ENCODE measurements at regions not wholly inside any gene's neighbourhood (a gene's known extent, or its start where the extent isn't known, plus 50 kb on each side); places are given as distances from the start of the nearest gene placed in this dataset.

- RAD21 ChIA-PET (ENCODE audit: unreplicated experiment), result no interaction called here
- Histone ChIP-seq H3K4me1 (ENCODE audit: control insufficient read depth, insufficient read depth, low read length) (no peaks in the 10 kb centered on the region), H3K4me3 (no peak overlapping the region), H3K9me3 (replicated peaks; ENCODE audit: control insufficient read depth, insufficient read depth, low read length) (no peaks in the 10 kb centered on the region), H3K36me3 (ENCODE audit: control insufficient read depth in 2 of 2, insufficient read depth in 2 of 2, low read length in 1 of 2) (no peaks in the 10 kb centered on the region), H3K79me2 (ENCODE audit: control insufficient read depth, insufficient read depth, low read length) (no peaks in the 10 kb centered on the region), H3K4me2 (ENCODE audit: control insufficient read depth, insufficient read depth) (no peak overlapping the region), H2AFZ (ENCODE audit: control insufficient read depth, low read depth, low read length) (no peak overlapping the region), H4K20me1 (ENCODE audit: control insufficient read depth, insufficient read depth) (no peaks in the 10 kb centered on the region), H3K9ac (ENCODE audit: control insufficient read depth, insufficient read depth, low read length) (no peak overlapping the region), H3K27ac (ENCODE audit: control insufficient read depth, insufficient read depth) (no peak overlapping the region), H3K27me3 (replicated peaks in 1 of 2; ENCODE audit: control insufficient read depth in 2 of 2, insufficient read depth in 2 of 2, low read length in 1 of 2) (no peaks in the 10 kb centered on the region)
- in situ Hi-C loops (cut with MboI), result no loop called here
- POLR2A ChIA-PET, result no interaction called here
- CTCF ChIA-PET, result no interaction called here
- SMC1A ChIA-PET (ENCODE audit: uncharacterized antibody, unreplicated experiment), result no interaction called here
- ATAC-seq (no peak), DNase-seq (ENCODE audit: low read depth, low spot score) (no peak), FAIRE-seq (no peak)
- intact Hi-C loops (cut with micrococcal nuclease; ENCODE audit: unreplicated experiment), result no loop called here
- WGBS (ENCODE audit: insufficient coverage, insufficient replicate concordance, low lambda C conversion rate, missing lambda C conversion rate), result 0% methylated on average over 1 of the region's 1 CpG
- TF ChIP-seq ZNF24 (IDR thresholded peaks at IDR 0.05), result no peak
- TF ChIP-seq REST (IDR thresholded peaks at IDR 0.05; ENCODE audit: low read depth, low read length), result no peak
- no peak for TF ChIP-seq HDGF (IDR thresholded peaks at IDR 0.05)
- no peak for TF ChIP-seq BMI1 (IDR thresholded peaks at IDR 0.05; ENCODE audit: borderline replicate concordance)
- TF ChIP-seq ZZZ3 (IDR thresholded peaks at IDR 0.05; ENCODE audit: control insufficient read depth, insufficient read length, low read depth), result no peak
- BruUV-seq (replicated peaks), result no TSS peak
Measured at GRCh38 chr9:31243386-31243785, 1141.1 kb upstream of the ACO1 start.

GRCh38 chr9:31248156-31248555 lies 1136.3 kb upstream of the ACO1 start:
- no peak overlapping the region for H3K4me2 ChIP-seq (ENCODE audit: control insufficient read depth, insufficient read depth)
- no peaks in the 10 kb centered on the region for H3K27me3 ChIP-seq (replicated peaks in 1 of 2; ENCODE audit: control insufficient read depth in 2 of 2, insufficient read depth in 2 of 2, low read length in 1 of 2)
- H3K27ac ChIP-seq (ENCODE audit: control insufficient read depth, insufficient read depth), result no peak overlapping the region
- WGBS (ENCODE audit: insufficient coverage, insufficient replicate concordance, low lambda C conversion rate, missing lambda C conversion rate), result 26% methylated on average over 1 of the region's 1 CpG
- ChIA-PET SMC1A (ENCODE audit: uncharacterized antibody, unreplicated experiment) (no interaction called here), RAD21 (ENCODE audit: unreplicated experiment) (no interaction called here), POLR2A (no interaction called here), CTCF (no interaction called here)
- DNase-seq (ENCODE audit: low read depth, low spot score) (no peak), ATAC-seq (no peak), FAIRE-seq (no peak)
- in situ Hi-C loops (cut with MboI), result no loop called here
- no TSS peak for BruUV-seq (replicated peaks)
- no peaks in the 10 kb centered on the region for H3K36me3 ChIP-seq (ENCODE audit: control insufficient read depth in 2 of 2, insufficient read depth in 2 of 2, low read length in 1 of 2)
- no peaks in the 10 kb centered on the region for H3K9me3 ChIP-seq (replicated peaks; ENCODE audit: control insufficient read depth, insufficient read depth, low read length)
- no peak for TF ChIP-seq MEF2A (IDR thresholded peaks at IDR 0.05; ENCODE audit: insufficient read depth, low read depth, low read length)
- TF ChIP-seq MXI1 (IDR thresholded peaks at IDR 0.05; ENCODE audit: low read depth, low read length), result no peak
- no peak overlapping the region for H3K4me3 ChIP-seq
- no peaks in the 10 kb centered on the region for H3K4me1 ChIP-seq (ENCODE audit: control insufficient read depth, insufficient read depth, low read length)
- no peak overlapping the region for H3K9ac ChIP-seq (ENCODE audit: control insufficient read depth, insufficient read depth, low read length)
- H2AFZ ChIP-seq (ENCODE audit: control insufficient read depth, low read depth, low read length), result no peak overlapping the region
- H4K20me1 ChIP-seq (ENCODE audit: control insufficient read depth, insufficient read depth), result no peaks in the 10 kb centered on the region
- H3K79me2 ChIP-seq (ENCODE audit: control insufficient read depth, insufficient read depth, low read length), result no peaks in the 10 kb centered on the region
- intact Hi-C loops (cut with micrococcal nuclease; ENCODE audit: unreplicated experiment), result no loop called here
